ENCODE measurements at regions not wholly inside any gene's neighbourhood (a gene's known extent, or its start where the extent isn't known, plus 50 kb on each side); places are given as distances from the start of the nearest gene placed in this dataset.

GRCh38 chr4:19698961-19699360 is 552.7 kb upstream of the SLIT2 start:
- no peak for TF ChIP-seq CTCF (IDR thresholded peaks at IDR 0.05 in 2 of 3, conservative IDR thresholded peaks at IDR 0.05 in 1 of 3; ENCODE audit: control insufficient read depth in 2 of 3, extremely low read depth in 1 of 3, insufficient read depth in 1 of 3, low read depth in 3 of 3, low read length in 3 of 3)
- no peak for TF ChIP-seq E2F4 (IDR thresholded peaks at IDR 0.05; ENCODE audit: low read depth, low read length)
- TF ChIP-seq REST (IDR thresholded peaks at IDR 0.05; ENCODE audit: low read depth, low read length): no peak
- no peak for TF ChIP-seq EZH2 (IDR thresholded peaks at IDR 0.05; ENCODE audit: borderline replicate concordance, control insufficient read depth, low read depth, low read length)
- no peak for TF ChIP-seq MTA3 (IDR thresholded peaks at IDR 0.05; ENCODE audit: borderline replicate concordance, low read length)
- no peak for TF ChIP-seq POLR2A (IDR thresholded peaks at IDR 0.05; ENCODE audit: low read depth, low read length)
- no peak for TF ChIP-seq YY1 (IDR thresholded peaks at IDR 0.05; ENCODE audit: low read depth, low read length)
- TF ChIP-seq POLR2AphosphoS5 (IDR thresholded peaks at IDR 0.05; ENCODE audit: low read length): no peak
- no peak for TF ChIP-seq CHD2 (IDR thresholded peaks at IDR 0.05; ENCODE audit: borderline replicate concordance, low read depth, low read length)
- TF ChIP-seq BRCA1 (IDR thresholded peaks at IDR 0.05; ENCODE audit: low read depth, low read length): no peak
- TF ChIP-seq SIN3A (IDR thresholded peaks at IDR 0.05; ENCODE audit: low read depth, low read length): no peak
- no peak for TF ChIP-seq JUNB (IDR thresholded peaks at IDR 0.05)
- TF ChIP-seq CREB1 (IDR thresholded peaks at IDR 0.05; ENCODE audit: low read depth): no peak

Measured in GM12878 (cell line).